CD4-positive, alpha-beta T cell treated with Interleukin-4 for 4 hours (primary cell): ENCODE measurements at regions not wholly inside any gene's neighbourhood (a gene's known extent, or its start where the extent isn't known, plus 50 kb on each side); places are given as distances from the start of the nearest gene placed in this dataset.

Source experiments
- DNase-seq: peaks from one replicate; pipeline ENCODE4 v3.0.0-alpha.2; 2020

GRCh38 chr4:1459722-1460511 is 53.7 kb upstream of the NKX1-1 start:
- no peak for DNase-seq

- DNase-seq, result no peak
These were observed 53.0 kb upstream of the NKX1-1 start for GRCh38 chr4:1459081-1459721.

- no peak for DNase-seq
These were observed 52.3 kb upstream of the NKX1-1 start for GRCh38 chr4:1458581-1458980.
